SK-N-MC (cell line): ENCODE measurements at regions not wholly inside any gene's neighbourhood (a gene's known extent, or its start where the extent isn't known, plus 50 kb on each side); places are given as distances from the start of the nearest gene placed in this dataset.

ENCODE experiments used
- DNase-seq: peaks from one replicate; pipeline ENCODE4 v3.0.0-alpha.2; 2011; ENCODE audit warnings: low read depth, low spot score
- H3K27ac ChIP-seq: fragments of 200-600 bp; sonication (generic); 2 replicates; pipeline ENCODE4 v1.5.1; 2016; ENCODE audit warnings: mixed run types
- H3K36me3 ChIP-seq: fragments of 200-600 bp; sonication (generic); 2 replicates; pipeline ENCODE4 v1.6.1; 2017; ENCODE audit warnings: antibody characterized with exemption, low read length, mixed read lengths; ENCODE audit not compliant: insufficient read depth
- H3K4me3 ChIP-seq: fragments of 200-600 bp; sonication (generic); 2 replicates; pipeline ENCODE4 v1.5.1; 2016
- H3K9ac ChIP-seq: fragments of 200-600 bp; sonication (generic); 2 replicates; pipeline ENCODE4 v1.8.0; 2017; ENCODE audit warnings: mixed run types, mixed read lengths; ENCODE audit not compliant: insufficient read length
- H3K9me3 ChIP-seq: fragments of 200-600 bp; sonication (generic); 2 replicates; pipeline ENCODE4 v1.6.1; 2017; ENCODE audit warnings: low read depth, mild to moderate bottlenecking, antibody characterized with exemption, low read length, moderate library complexity, mixed read lengths
- EZH2 ChIP-seq: fragments of 200-600 bp; sonication (generic); IDR thresholded peaks from one replicate; pipeline ENCODE4 v1.6.1; 2017; ENCODE audit warnings: antibody characterized with exemption
- FOXP2 ChIP-seq: optimal IDR thresholded peaks from 2 replicates; pipeline ENCODE3; 2011; ENCODE audit warnings: mild to moderate bottlenecking, moderate library complexity; ENCODE audit not compliant: insufficient read depth; ENCODE audit errors: extremely low read length, control extremely low read depth
- POLR2AphosphoS5 ChIP-seq: IDR thresholded peaks from 2 replicates; pipeline ENCODE4 v1.6.1; 2012; ENCODE audit warnings: mild to moderate bottlenecking, low read depth, low read length, borderline replicate concordance

DNA sequence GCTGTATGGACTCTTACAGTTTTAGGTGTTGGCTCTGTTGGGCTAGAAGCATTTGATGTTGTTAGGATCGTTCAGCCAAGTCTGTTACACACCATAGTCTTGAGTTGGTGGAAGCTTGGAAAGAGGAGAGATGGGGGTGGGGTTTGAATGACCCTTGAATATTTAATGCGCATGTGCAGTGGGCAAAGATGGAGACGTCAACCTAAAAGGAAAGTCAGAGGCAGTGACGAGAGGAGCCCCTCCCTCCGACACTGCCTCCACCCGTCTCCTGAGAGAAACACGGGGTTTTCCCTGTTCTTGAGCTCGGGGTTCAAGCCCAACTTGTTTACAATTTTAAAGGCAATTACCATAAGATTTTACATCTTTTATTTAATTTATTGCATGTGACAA, 311.4 kb downstream of the SHQ1 start:
- no peaks in the 10 kb centered on the region for H3K36me3 ChIP-seq
- no peak for DNase-seq
- no peak overlapping the region for H3K27ac ChIP-seq
- no peak overlapping the region for H3K4me3 ChIP-seq
- no peak overlapping the region for H3K9ac ChIP-seq
- H3K9me3 ChIP-seq = no peaks in the 10 kb centered on the region
- TF ChIP-seq FOXP2 (no peak), EZH2 (no peak)

DNA sequence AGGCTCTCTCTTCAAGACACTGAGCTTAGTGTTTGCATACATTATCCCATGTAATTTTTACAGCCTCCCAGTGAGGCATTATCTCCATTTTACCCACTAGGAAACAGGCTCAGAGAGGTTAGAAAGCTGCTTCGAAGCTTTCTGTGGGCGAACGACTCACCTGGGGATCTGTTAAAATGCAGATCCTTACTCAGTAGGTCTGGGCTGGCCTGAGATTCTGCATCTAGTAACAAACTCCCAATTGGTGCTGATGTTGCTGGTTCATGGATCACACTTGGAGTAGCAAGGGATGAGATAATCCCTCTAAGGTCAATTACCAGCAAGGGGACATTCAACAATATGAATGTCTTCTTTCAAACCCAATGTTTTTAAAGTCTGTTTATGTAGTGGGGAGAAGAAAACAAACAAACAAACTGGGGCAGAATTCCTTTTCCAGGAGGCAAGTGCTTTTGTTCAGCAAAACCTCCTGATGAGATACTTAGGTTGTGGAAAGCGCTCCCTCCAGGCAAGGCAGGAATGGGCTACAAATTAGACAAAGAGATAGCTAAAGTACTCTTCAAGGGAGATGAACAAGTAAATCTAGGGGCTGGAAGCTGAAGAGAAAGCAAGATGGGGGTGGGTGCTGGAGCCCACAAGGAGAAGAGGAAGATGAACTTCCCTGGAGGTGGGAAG, 311.9 kb downstream of the SHQ1 start:
- Histone ChIP-seq H3K9ac (no peak overlapping the region), H3K27ac (no peak overlapping the region), H3K36me3 (no peaks in the 10 kb centered on the region), H3K4me3 (no peak overlapping the region), H3K9me3 (no peaks in the 10 kb centered on the region)
- DNase-seq = no peak
- TF ChIP-seq POLR2AphosphoS5 = no peak
- no peak for TF ChIP-seq EZH2
- no peak for TF ChIP-seq FOXP2

DNA sequence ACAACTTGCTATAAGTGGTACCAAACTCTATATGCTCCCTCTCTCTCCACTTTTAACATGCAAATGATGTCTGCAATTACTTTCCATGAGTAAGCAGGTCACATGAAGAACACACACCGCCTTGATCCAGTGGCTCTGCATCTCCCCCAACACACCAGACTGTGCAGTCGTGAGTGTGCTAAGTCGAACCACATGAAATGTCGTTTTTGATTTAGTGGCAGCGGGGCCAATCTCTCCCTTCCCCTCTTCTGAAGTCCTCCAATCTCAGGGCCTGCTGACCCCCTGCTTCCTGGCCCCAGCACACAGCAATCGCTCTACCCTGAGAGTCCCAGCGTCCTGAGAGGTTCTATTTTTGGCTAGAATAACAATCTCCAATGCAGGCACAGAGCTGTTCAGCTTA, 312.5 kb downstream of the SHQ1 start:
- no peak overlapping the region for H3K27ac ChIP-seq
- no peak overlapping the region for H3K4me3 ChIP-seq
- no peaks in the 10 kb centered on the region for H3K36me3 ChIP-seq
- no peak overlapping the region for H3K9ac ChIP-seq
- no peak for DNase-seq
- no peak for TF ChIP-seq EZH2
- no peak for TF ChIP-seq FOXP2
- TF ChIP-seq POLR2AphosphoS5 = no peak
- no peaks in the 10 kb centered on the region for H3K9me3 ChIP-seq

- Histone ChIP-seq H3K9me3 (no peaks in the 10 kb centered on the region), H3K36me3 (no peaks in the 10 kb centered on the region), H3K27ac (no peak overlapping the region), H3K4me3 (no peak overlapping the region), H3K9ac (no peak overlapping the region)
- DNase-seq = no peak
- TF ChIP-seq EZH2 = no peak
- no peak for TF ChIP-seq FOXP2
- no peak for TF ChIP-seq POLR2AphosphoS5
These were observed 314.4 kb downstream of the SHQ1 start for GRCh38 chr3:72533591-72534473.

GRCh38 chr3:72530426-72530825, 317.8 kb downstream of the SHQ1 start:
- no peaks in the 10 kb centered on the region for H3K36me3 ChIP-seq
- H3K4me3 ChIP-seq = no peak overlapping the region
- H3K9me3 ChIP-seq = no peaks in the 10 kb centered on the region
- H3K27ac ChIP-seq = no peak overlapping the region
- TF ChIP-seq EZH2 = no peak
- no peak for TF ChIP-seq FOXP2
- no peak for TF ChIP-seq POLR2AphosphoS5
- no peak overlapping the region for H3K9ac ChIP-seq
- DNase-seq = no peak

DNA sequence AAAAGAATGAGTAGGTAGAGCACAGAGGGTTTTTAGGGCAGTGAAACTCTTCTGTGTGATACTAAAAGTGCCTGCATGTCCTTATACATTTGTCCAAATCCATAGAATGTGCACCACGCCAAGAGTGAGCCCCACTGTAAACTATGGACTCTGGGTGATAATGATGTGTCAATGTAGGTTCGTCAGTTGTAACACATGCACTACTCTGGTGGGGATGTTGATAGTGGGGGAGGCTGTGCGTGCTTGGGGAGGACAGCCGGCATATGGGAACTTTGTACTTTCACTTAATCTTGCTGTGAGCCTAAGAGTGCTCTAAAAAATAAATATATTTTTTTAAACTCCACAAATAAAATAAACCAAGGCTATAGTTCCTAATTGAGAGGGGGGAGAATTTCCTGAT, 319.2 kb downstream of the SHQ1 start:
- Histone ChIP-seq H3K36me3 (no peaks in the 10 kb centered on the region), H3K9me3 (no peaks in the 10 kb centered on the region), H3K9ac (no peak overlapping the region), H3K27ac (no peak overlapping the region), H3K4me3 (no peak overlapping the region)
- DNase-seq = no peak
- TF ChIP-seq EZH2 (no peak), POLR2AphosphoS5 (no peak), FOXP2 (no peak)

- no peak overlapping the region for H3K9ac ChIP-seq
- no peak overlapping the region for H3K27ac ChIP-seq
- H3K4me3 ChIP-seq = no peak overlapping the region
- no peaks in the 10 kb centered on the region for H3K36me3 ChIP-seq
- TF ChIP-seq EZH2 (no peak), POLR2AphosphoS5 (no peak), FOXP2 (no peak)
- DNase-seq = no peak
- H3K9me3 ChIP-seq = no peaks in the 10 kb centered on the region
These were observed 324.7 kb downstream of the SHQ1 start for GRCh38 chr3:72523429-72524151.

DNA sequence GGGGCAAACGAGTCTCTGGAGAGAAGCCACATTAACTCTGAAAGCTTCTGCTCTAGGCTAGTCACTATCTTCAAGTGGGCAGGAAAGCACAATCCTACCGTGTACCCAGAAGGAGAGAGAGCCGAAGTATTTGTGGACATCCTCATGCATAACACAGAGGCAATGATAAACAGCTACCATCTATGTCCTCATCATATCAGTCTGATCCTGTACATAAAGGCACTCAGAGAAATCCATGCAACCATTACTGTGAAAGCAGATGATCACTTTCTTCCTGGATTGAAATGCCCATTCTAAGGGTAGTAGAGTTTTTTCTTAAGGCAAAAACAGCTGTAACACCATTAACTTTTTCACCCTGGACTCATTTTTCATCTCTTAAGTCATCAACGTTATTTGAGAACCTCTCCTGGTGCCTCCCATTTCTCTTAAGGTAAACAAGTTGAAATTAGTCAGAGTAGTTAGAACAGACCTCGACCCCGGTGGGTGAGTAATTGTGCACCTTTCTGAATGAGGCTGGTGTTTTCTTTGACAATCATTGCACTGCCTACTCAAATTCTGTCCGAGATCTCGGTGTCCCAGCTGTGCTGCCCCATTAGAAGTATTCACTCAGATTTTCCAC, 327.4 kb downstream of the SHQ1 start:
- no peaks in the 10 kb centered on the region for H3K36me3 ChIP-seq
- no peaks in the 10 kb centered on the region for H3K9me3 ChIP-seq
- TF ChIP-seq EZH2 = no peak
- TF ChIP-seq POLR2AphosphoS5 = no peak
- TF ChIP-seq FOXP2 = no peak
- H3K4me3 ChIP-seq = no peak overlapping the region
- H3K9ac ChIP-seq = no peak overlapping the region
- DNase-seq = no peak
- no peak overlapping the region for H3K27ac ChIP-seq
